Mammary epithelial cell (primary cell): ENCODE measurements at regions not wholly inside any gene's neighbourhood (a gene's known extent, or its start where the extent isn't known, plus 50 kb on each side); places are given as distances from the start of the nearest gene placed in this dataset.

ENCODE experiments used
- EZH2 ChIP-seq: IDR thresholded peaks from 2 replicates; pipeline ENCODE4 v1.6.1; 2012; ENCODE audit warnings: low read length, inconsistent platforms, borderline replicate concordance
- TF ChIP-seq, protein P1 (sequence below), 2 donors: IDR thresholded peaks in 1 of 2; conservative IDR thresholded peaks in 1 of 2; 2 replicates each; pipeline ENCODE4 v1.5.1; 2011 to 2012; ENCODE audit warnings: inconsistent platforms in 2 of 2, low read length in 2 of 2, mild to moderate bottlenecking in 2 of 2, control low read depth in 1 of 2, low read depth in 1 of 2; ENCODE audit not compliant: insufficient read depth in 1 of 2; ENCODE audit errors: extremely low read depth in 1 of 2

DNA sequence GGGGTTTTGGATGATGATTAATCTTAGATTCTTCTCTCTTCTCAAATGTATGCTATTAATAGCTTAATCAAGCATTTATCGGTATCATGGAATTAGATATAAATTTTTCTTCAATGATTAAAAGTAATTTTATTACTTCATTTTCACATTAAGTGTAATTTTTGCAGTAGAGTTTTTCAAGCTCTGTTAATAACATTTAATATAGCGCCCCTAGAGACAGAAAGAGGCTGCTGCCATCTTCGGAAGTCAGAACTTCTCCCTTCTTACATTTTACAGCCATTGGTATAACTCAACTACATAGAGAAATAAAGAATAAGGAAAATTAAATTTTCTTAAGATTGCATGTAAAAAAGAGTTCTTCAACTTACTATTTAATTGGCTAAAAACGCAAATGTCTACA, 540.3 kb downstream of the GABRG2 start:
- TF ChIP-seq, protein P1, sequence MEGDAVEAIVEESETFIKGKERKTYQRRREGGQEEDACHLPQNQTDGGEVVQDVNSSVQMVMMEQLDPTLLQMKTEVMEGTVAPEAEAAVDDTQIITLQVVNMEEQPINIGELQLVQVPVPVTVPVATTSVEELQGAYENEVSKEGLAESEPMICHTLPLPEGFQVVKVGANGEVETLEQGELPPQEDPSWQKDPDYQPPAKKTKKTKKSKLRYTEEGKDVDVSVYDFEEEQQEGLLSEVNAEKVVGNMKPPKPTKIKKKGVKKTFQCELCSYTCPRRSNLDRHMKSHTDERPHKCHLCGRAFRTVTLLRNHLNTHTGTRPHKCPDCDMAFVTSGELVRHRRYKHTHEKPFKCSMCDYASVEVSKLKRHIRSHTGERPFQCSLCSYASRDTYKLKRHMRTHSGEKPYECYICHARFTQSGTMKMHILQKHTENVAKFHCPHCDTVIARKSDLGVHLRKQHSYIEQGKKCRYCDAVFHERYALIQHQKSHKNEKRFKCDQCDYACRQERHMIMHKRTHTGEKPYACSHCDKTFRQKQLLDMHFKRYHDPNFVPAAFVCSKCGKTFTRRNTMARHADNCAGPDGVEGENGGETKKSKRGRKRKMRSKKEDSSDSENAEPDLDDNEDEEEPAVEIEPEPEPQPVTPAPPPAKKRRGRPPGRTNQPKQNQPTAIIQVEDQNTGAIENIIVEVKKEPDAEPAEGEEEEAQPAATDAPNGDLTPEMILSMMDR (conservative IDR thresholded peaks at IDR 0.05 in 1 of 2, IDR thresholded peaks at IDR 0.05 in 1 of 2; ENCODE audit: extremely low read depth in 1 of 2, insufficient read depth in 1 of 2, low read depth in 1 of 2, low read length in 2 of 2), result no peak
- no peak for TF ChIP-seq EZH2
